CD14-positive monocyte (primary cell): ENCODE measurements at regions not wholly inside any gene's neighbourhood (a gene's known extent, or its start where the extent isn't known, plus 50 kb on each side); places are given as distances from the start of the nearest gene placed in this dataset.
"Not testable (repeated sequence)": the region's sequence is repeated elsewhere in the genome, so short reads cannot be mapped to it uniquely, and the experiment has no call there.

Experiments
- DNase-seq, 3 donors: peaks; one replicate each; pipeline ENCODE4 v3.0.0-alpha.2; 2011 to 2022
- H2AFZ ChIP-seq: 2 replicates; pipeline ENCODE4 v1.6.0; 2012; ENCODE audit warnings: mild to moderate bottlenecking, low read depth, low read length, inconsistent platforms; ENCODE audit not compliant: insufficient read depth, poor library complexity, severe bottlenecking
- H3K27ac ChIP-seq, 2 donors: 1 replicate in 1 of 2; 2 replicates in 1 of 2; pipeline ENCODE4 v1.5.1; 2012 to 2013; ENCODE audit warnings: low read length in 2 of 2, control low read depth in 1 of 2, inconsistent platforms in 1 of 2, low read depth in 1 of 2, mild to moderate bottlenecking in 1 of 2
- H3K27me3 ChIP-seq, 2 donors: one replicate each; pipeline versions ENCODE4 v1.6.0 to v1.6.1; 2011 to 2013; ENCODE audit warnings: low read length in 2 of 2; ENCODE audit not compliant: control insufficient read depth in 2 of 2, insufficient read depth in 2 of 2
- H3K36me3 ChIP-seq, 2 donors: replicated peaks in 1 of 2; 1 replicate in 1 of 2; 2 replicates in 1 of 2; pipeline versions ENCODE4 v1.5.1 to v1.6.1; 2012 to 2013; ENCODE audit warnings: low read length in 2 of 2, control low read depth in 1 of 2, inconsistent platforms in 1 of 2, mild to moderate bottlenecking in 1 of 2; ENCODE audit not compliant: insufficient read depth in 2 of 2, control insufficient read depth in 1 of 2
- H3K4me1 ChIP-seq, 2 donors: 1 replicate in 1 of 2; 2 replicates in 1 of 2; pipeline versions ENCODE4 v1.5.1 to v1.6.1; 2012 to 2013; ENCODE audit warnings: low read length in 2 of 2, control low read depth in 1 of 2, inconsistent platforms in 1 of 2, mild to moderate bottlenecking in 1 of 2, moderate library complexity in 1 of 2; ENCODE audit not compliant: insufficient read depth in 2 of 2, control insufficient read depth in 1 of 2
- H3K4me2 ChIP-seq: replicated peaks from 2 replicates; pipeline ENCODE3; 2012; ENCODE audit warnings: low read length, moderate library complexity, mild to moderate bottlenecking; ENCODE audit not compliant: poor library complexity, severe bottlenecking; ENCODE audit errors: extremely low read depth
- H3K4me3 ChIP-seq, 3 experiments: fragments of 200-600 bp in 1 of 3; sonication (generic) in 1 of 3; replicated peaks in 1 of 3; 1 replicate in 2 of 3; 2 replicates in 1 of 3; pipeline ENCODE4 v1.5.1; 2011 to 2013; ENCODE audit warnings: low read length in 3 of 3, mild to moderate bottlenecking in 3 of 3, control low read depth in 2 of 3, low read depth in 2 of 3, inconsistent platforms in 1 of 3, moderate library complexity in 1 of 3
- H3K79me2 ChIP-seq: 2 replicates; pipeline ENCODE4 v1.6.0; 2012; ENCODE audit warnings: mild to moderate bottlenecking, control low read depth, inconsistent platforms, low read length, moderate library complexity; ENCODE audit not compliant: insufficient read depth
- H3K9ac ChIP-seq: 2 replicates; pipeline ENCODE4 v1.6.0; 2017; ENCODE audit warnings: low read length, mild to moderate bottlenecking; ENCODE audit not compliant: insufficient read depth, poor library complexity, severe bottlenecking
- H3K9me3 ChIP-seq, 2 donors: replicated peaks in 1 of 2; 1 replicate in 1 of 2; 2 replicates in 1 of 2; pipeline versions ENCODE4 v1.5.1 to v1.6.1; 2012 to 2013; ENCODE audit warnings: low read length in 2 of 2, control low read depth in 1 of 2; ENCODE audit not compliant: control insufficient read depth in 1 of 2, insufficient read depth in 1 of 2
- H4K20me1 ChIP-seq: 2 replicates; pipeline ENCODE4 v1.6.0; 2012; ENCODE audit warnings: mild to moderate bottlenecking, low read length, control low read depth, moderate library complexity; ENCODE audit not compliant: insufficient read depth
- H3K27ac Mint-ChIP-seq, 7 donors: one replicate each; pipeline ENCODE4 v1.8.0; 2020; ENCODE audit warnings: mild to moderate bottlenecking in 7 of 7, mixed read lengths in 7 of 7, moderate library complexity in 6 of 7, inconsistent platforms in 2 of 7
- H3K27me3 Mint-ChIP-seq, 3 donors: one replicate each; pipeline ENCODE4 v1.8.0; 2021 to 2022; ENCODE audit warnings: low read depth in 3 of 3, mild to moderate bottlenecking in 3 of 3, mixed read lengths in 3 of 3, moderate library complexity in 3 of 3, inconsistent platforms in 1 of 3
- H3K36me3 Mint-ChIP-seq, 2 donors: one replicate each; pipeline ENCODE4 v1.8.0; 2020; ENCODE audit warnings: mixed read lengths in 2 of 2, inconsistent platforms in 1 of 2, mild to moderate bottlenecking in 1 of 2
- H3K4me1 Mint-ChIP-seq: one replicate; pipeline ENCODE4 v1.8.0; 2020; ENCODE audit warnings: mild to moderate bottlenecking, mixed read lengths
- H3K4me3 Mint-ChIP-seq, 2 donors: one replicate each; pipeline ENCODE4 v1.8.0; 2020; ENCODE audit warnings: mild to moderate bottlenecking in 2 of 2, mixed read lengths in 2 of 2, moderate library complexity in 1 of 2
- H3K9me3 Mint-ChIP-seq, 7 donors: one replicate each; pipeline ENCODE4 v1.8.0; 2020 to 2022; ENCODE audit warnings: mixed read lengths in 7 of 7, mild to moderate bottlenecking in 6 of 7, moderate library complexity in 6 of 7, inconsistent platforms in 2 of 7
- intact Hi-C, 2 donors: fragments of 100-400 bp; cut with micrococcal nuclease; formaldehyde crosslinking; loops; one replicate each; pipeline versions ENCODE4 v1.15.0 to v1.15.1; 2023
- TF ChIP-seq, protein P1 (sequence below): fragments of 200-600 bp; IDR thresholded peaks from one replicate; pipeline ENCODE4 v1.8.0; 2022; ENCODE audit warnings: antibody characterized with exemption, mild to moderate bottlenecking

DNA sequence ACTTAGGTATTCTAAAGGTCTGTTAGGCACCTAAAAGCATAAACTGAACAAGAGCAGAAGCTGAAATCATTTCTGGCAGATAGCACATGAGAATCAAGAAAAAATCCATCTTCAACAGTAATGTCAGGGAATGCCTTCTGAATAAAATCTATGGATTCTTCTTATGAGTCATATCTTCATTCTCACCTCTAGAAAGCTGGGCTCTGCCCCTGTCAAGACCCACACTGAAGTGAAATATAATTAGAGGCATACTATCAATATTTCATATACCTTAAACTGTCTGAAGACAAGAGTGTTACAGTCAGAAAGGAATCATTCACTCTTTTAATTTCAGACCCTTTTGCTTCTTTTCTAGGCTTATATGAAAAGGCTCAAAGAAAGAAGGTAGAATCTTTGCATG lies 485.8 kb upstream of the PTCHD4 start:
- H3K27ac Mint-ChIP-seq, result no peak overlapping the region
- H3K4me3 Mint-ChIP-seq, result no peak overlapping the region
- Histone ChIP-seq H3K9me3 (no peaks in the 10 kb centered on the region), H3K27ac (no peak overlapping the region), H3K27me3 (no peaks in the 10 kb centered on the region), H3K4me3 (no peak overlapping the region), H3K79me2 (no peaks in the 10 kb centered on the region), H3K9ac (no peak overlapping the region), H4K20me1 (no peaks in the 10 kb centered on the region), H2AFZ (no peak overlapping the region), H3K4me2 (no peak overlapping the region), H3K4me1 (no peaks in the 10 kb centered on the region), H3K36me3 (no peaks in the 10 kb centered on the region)
- no peaks in the 10 kb centered on the region for H3K36me3 Mint-ChIP-seq
- TF ChIP-seq, protein P1, sequence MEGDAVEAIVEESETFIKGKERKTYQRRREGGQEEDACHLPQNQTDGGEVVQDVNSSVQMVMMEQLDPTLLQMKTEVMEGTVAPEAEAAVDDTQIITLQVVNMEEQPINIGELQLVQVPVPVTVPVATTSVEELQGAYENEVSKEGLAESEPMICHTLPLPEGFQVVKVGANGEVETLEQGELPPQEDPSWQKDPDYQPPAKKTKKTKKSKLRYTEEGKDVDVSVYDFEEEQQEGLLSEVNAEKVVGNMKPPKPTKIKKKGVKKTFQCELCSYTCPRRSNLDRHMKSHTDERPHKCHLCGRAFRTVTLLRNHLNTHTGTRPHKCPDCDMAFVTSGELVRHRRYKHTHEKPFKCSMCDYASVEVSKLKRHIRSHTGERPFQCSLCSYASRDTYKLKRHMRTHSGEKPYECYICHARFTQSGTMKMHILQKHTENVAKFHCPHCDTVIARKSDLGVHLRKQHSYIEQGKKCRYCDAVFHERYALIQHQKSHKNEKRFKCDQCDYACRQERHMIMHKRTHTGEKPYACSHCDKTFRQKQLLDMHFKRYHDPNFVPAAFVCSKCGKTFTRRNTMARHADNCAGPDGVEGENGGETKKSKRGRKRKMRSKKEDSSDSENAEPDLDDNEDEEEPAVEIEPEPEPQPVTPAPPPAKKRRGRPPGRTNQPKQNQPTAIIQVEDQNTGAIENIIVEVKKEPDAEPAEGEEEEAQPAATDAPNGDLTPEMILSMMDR, result no peak
- peaks cover 0 to 14% (median 7%) of the 10 kb centered on the region in 7 donors for H3K9me3 Mint-ChIP-seq
- no peaks in the 10 kb centered on the region for H3K27me3 Mint-ChIP-seq
- DNase-seq, result no peak
- H3K4me1 Mint-ChIP-seq, result no peaks in the 10 kb centered on the region
- intact Hi-C loops, result no loop called here

DNA sequence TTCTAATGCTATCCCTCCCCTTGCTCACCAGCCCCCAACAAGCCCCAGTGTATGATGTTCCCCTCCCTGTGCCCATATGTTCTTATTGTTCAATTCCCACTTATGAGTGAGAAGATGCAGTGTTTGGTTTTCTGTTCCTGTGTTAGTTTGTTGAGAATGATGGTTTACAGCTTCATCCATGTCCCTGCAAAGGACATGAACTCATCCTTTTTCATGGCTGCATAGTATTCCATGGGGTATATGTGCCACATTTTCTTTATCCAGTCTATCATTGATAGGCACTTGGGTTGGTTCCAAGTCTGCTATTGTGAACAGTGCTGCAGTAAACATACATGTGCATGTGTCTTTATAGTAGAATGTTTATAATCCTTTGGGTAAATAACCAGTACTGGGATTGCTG lies 480.2 kb upstream of the PTCHD4 start:
- H2AFZ ChIP-seq, H3K4me3 Mint-ChIP-seq, H3K27me3 Mint-ChIP-seq, H3K4me1 Mint-ChIP-seq, H3K36me3 Mint-ChIP-seq, H3K4me2 ChIP-seq, intact Hi-C loops, H3K4me1 ChIP-seq, H3K36me3 ChIP-seq, DNase-seq, H4K20me1 ChIP-seq, H3K27ac ChIP-seq, H3K27me3 ChIP-seq, H3K9ac ChIP-seq, H3K9me3 ChIP-seq, H3K4me3 ChIP-seq, H3K79me2 ChIP-seq: not testable (repeated sequence)
- Mint-ChIP-seq H3K27ac (peak overlapping the region in 1 of 7 donors; percentile 13), H3K9me3 (peaks cover 0 to 15% (median 7%) of the 10 kb centered on the region in 7 donors)
